ENCODE measurements at regions not wholly inside any gene's neighbourhood (a gene's known extent, or its start where the extent isn't known, plus 50 kb on each side); places are given as distances from the start of the nearest gene placed in this dataset.

GRCh38 chr4:77372375-77372774 is 215.4 kb downstream of the CCNG2 start:
- no peak for DNase-seq
- Histone ChIP-seq H3F3A (replicated peaks; ENCODE audit: insufficient read depth) (no peaks in the 10 kb centered on the region), H3K36me3 (replicated peaks in 1 of 2; ENCODE audit: control insufficient read depth in 1 of 2, insufficient read depth in 2 of 2, low read length in 1 of 2) (no peaks in the 10 kb centered on the region), H3K4me1 (ENCODE audit: control insufficient read depth in 1 of 2, insufficient read depth in 2 of 2, low read depth in 1 of 2, low read length in 1 of 2) (no peaks in the 10 kb centered on the region), H3K27me3 (ENCODE audit: insufficient read depth) (peaks cover 43% of the 10 kb centered on the region; the same call in 1 of the 2 replicates), H3K9me3 (no peaks in the 10 kb centered on the region), H3K4me3 (ENCODE audit: low read depth in 2 of 2, low read length in 1 of 2) (no peak overlapping the region), H3K9me2 (no peaks in the 10 kb centered on the region), H3K79me2 (ENCODE audit: insufficient read depth) (no peaks in the 10 kb centered on the region), H3K9ac (no peak overlapping the region), H3K4me2 (no peak overlapping the region), H4K20me1 (ENCODE audit: insufficient read depth) (no peaks in the 10 kb centered on the region), H2AFZ (ENCODE audit: low read depth) (no peak overlapping the region), H3K27ac (ENCODE audit: low read depth in 2 of 2, low read length in 1 of 2) (no peak overlapping the region)
- ChIA-PET CTCF (interaction anchor here (1.7 to 3.2 kb wide), 3 partner anchors 13 to 19 kb away, joined by 4 to 15 read pairs (median 12); no protein-coding TSS in a partner anchor), POLR2A (no interaction called here)
- no peak for TF ChIP-seq SMC3 (IDR thresholded peaks at IDR 0.05; ENCODE audit: low read depth, low read length)
- TF ChIP-seq USF2 (IDR thresholded peaks at IDR 0.05; ENCODE audit: borderline replicate concordance, low read depth, low read length), result no peak
- no peak for TF ChIP-seq YY1 (IDR thresholded peaks at IDR 0.05; ENCODE audit: low read depth)
- TF ChIP-seq, protein P1, sequence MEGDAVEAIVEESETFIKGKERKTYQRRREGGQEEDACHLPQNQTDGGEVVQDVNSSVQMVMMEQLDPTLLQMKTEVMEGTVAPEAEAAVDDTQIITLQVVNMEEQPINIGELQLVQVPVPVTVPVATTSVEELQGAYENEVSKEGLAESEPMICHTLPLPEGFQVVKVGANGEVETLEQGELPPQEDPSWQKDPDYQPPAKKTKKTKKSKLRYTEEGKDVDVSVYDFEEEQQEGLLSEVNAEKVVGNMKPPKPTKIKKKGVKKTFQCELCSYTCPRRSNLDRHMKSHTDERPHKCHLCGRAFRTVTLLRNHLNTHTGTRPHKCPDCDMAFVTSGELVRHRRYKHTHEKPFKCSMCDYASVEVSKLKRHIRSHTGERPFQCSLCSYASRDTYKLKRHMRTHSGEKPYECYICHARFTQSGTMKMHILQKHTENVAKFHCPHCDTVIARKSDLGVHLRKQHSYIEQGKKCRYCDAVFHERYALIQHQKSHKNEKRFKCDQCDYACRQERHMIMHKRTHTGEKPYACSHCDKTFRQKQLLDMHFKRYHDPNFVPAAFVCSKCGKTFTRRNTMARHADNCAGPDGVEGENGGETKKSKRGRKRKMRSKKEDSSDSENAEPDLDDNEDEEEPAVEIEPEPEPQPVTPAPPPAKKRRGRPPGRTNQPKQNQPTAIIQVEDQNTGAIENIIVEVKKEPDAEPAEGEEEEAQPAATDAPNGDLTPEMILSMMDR (IDR thresholded peaks at IDR 0.05), result no peak
- no peak for TF ChIP-seq EP300 (IDR thresholded peaks at IDR 0.05; ENCODE audit: borderline replicate concordance in 1 of 2, low read depth in 1 of 2, low read length in 1 of 2)
- TF ChIP-seq SIN3A (IDR thresholded peaks at IDR 0.05; ENCODE audit: borderline replicate concordance, low read depth, low read length), result no peak
- no peak for TF ChIP-seq FOXM1 (IDR thresholded peaks at IDR 0.05; ENCODE audit: low read depth)
- no peak for TF ChIP-seq TCF12 (IDR thresholded peaks at IDR 0.05)
- TF ChIP-seq RCOR1 (IDR thresholded peaks at IDR 0.05; ENCODE audit: low read length), result no peak
- no peak for TF ChIP-seq RAD21 (IDR thresholded peaks at IDR 0.05; ENCODE audit: low read length)
- no peak for TF ChIP-seq MXI1 (IDR thresholded peaks at IDR 0.05; ENCODE audit: low read depth, low read length)
- no peak for TF ChIP-seq ELF1 (IDR thresholded peaks at IDR 0.05)
- TF ChIP-seq NFIC (IDR thresholded peaks at IDR 0.05; ENCODE audit: borderline replicate concordance), result no peak
- TF ChIP-seq EZH2phosphoT487 (IDR thresholded peaks at IDR 0.05; ENCODE audit: borderline replicate concordance, low read depth), result no peak
- no peak for TF ChIP-seq TEAD4 (IDR thresholded peaks at IDR 0.05; ENCODE audit: borderline replicate concordance, insufficient read depth)
- TF ChIP-seq RFX5 (IDR thresholded peaks at IDR 0.05; ENCODE audit: low read length), result no peak
- TF ChIP-seq, protein P2, sequence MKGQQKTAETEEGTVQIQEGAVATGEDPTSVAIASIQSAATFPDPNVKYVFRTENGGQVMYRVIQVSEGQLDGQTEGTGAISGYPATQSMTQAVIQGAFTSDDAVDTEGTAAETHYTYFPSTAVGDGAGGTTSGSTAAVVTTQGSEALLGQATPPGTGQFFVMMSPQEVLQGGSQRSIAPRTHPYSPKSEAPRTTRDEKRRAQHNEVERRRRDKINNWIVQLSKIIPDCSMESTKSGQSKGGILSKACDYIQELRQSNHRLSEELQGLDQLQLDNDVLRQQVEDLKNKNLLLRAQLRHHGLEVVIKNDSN (IDR thresholded peaks at IDR 0.05; ENCODE audit: borderline replicate concordance, low read depth), result no peak
- 6% methylated on average over 3 of the region's 3 CpGs for WGBS (ENCODE audit: low lambda C conversion rate)

All from SK-N-SH (cell line).